Chondrocyte (in vitro differentiated cells): ENCODE measurements at regions not wholly inside any gene's neighbourhood (a gene's known extent, or its start where the extent isn't known, plus 50 kb on each side); places are given as distances from the start of the nearest gene placed in this dataset.

ENCODE experiments used
- DNase-seq: peaks from one replicate; pipeline ENCODE4 v3.0.0; 2021; ENCODE audit warnings: mixed read lengths, low spot score
- H3K27ac Mint-ChIP-seq: one replicate; pipeline ENCODE4 v1.8.0; 2021; ENCODE audit warnings: mild to moderate bottlenecking, moderate library complexity, mixed read lengths; ENCODE audit not compliant: unreplicated experiment
- H3K27me3 Mint-ChIP-seq: 2 replicates; pipeline ENCODE4 v1.8.0; 2021; ENCODE audit warnings: low read depth, mixed read lengths
- H3K36me3 Mint-ChIP-seq: 2 replicates; pipeline ENCODE4 v1.8.0; 2021; ENCODE audit warnings: low read depth, mixed read lengths
- H3K4me1 Mint-ChIP-seq: 2 replicates; pipeline ENCODE4 v1.8.0; 2021; ENCODE audit warnings: low read depth, mild to moderate bottlenecking, mixed read lengths
- H3K4me3 Mint-ChIP-seq: one replicate; pipeline ENCODE4 v1.8.0; 2021; ENCODE audit warnings: mild to moderate bottlenecking, moderate library complexity, mixed read lengths; ENCODE audit not compliant: unreplicated experiment
- H3K9me3 Mint-ChIP-seq: 2 replicates; pipeline ENCODE4 v1.8.0; 2021; ENCODE audit warnings: low read depth, mixed read lengths
- TF ChIP-seq, protein P1 (sequence below): fragments of 200-600 bp; sonication (generic); IDR thresholded peaks from 2 replicates; pipeline ENCODE4 v1.5.0; 2021; ENCODE audit warnings: antibody characterized with exemption, mild to moderate bottlenecking, moderate library complexity

DNA sequence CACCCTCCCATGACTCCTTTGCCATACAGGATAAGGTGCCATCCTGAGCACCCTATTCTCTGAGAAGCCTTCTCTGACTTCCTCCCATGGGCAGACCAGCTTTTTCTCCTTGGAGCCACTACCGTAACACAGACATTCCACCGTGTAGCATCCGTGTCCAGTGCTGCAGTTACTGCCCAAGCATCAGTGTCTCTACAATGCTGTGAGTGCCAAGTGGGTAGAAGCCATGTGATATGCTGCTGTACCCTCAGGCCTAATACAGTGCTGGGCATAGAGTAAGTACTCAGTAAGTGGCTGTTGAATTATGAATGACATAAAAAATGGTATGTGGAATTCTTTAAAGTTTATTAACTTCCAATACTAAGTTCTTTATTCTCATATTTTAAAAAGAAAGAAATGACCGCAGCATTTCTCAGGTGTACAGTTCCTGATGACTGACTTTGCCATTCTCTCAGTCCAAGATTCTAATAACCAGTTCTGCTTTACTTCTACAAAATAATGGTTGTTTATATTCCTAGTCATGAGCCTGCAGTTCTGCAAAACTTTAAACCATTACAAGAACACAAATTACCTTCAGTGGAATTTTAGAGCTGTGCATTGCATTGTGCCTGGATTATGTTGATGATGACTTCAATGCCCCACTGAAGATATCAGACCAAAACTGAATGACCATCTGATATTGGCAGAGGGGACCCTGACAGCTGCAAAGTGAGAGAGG, 118.7 kb downstream of the RPAP3 start:
- Mint-ChIP-seq H3K27me3 (no peaks in the 10 kb centered on the region), H3K27ac (no peak overlapping the region), H3K9me3 (no peaks in the 10 kb centered on the region), H3K4me1 (peaks cover 12% of the 10 kb centered on the region), H3K36me3 (peaks cover 2% of the 10 kb centered on the region), H3K4me3 (no peak overlapping the region)
- TF ChIP-seq, protein P1, sequence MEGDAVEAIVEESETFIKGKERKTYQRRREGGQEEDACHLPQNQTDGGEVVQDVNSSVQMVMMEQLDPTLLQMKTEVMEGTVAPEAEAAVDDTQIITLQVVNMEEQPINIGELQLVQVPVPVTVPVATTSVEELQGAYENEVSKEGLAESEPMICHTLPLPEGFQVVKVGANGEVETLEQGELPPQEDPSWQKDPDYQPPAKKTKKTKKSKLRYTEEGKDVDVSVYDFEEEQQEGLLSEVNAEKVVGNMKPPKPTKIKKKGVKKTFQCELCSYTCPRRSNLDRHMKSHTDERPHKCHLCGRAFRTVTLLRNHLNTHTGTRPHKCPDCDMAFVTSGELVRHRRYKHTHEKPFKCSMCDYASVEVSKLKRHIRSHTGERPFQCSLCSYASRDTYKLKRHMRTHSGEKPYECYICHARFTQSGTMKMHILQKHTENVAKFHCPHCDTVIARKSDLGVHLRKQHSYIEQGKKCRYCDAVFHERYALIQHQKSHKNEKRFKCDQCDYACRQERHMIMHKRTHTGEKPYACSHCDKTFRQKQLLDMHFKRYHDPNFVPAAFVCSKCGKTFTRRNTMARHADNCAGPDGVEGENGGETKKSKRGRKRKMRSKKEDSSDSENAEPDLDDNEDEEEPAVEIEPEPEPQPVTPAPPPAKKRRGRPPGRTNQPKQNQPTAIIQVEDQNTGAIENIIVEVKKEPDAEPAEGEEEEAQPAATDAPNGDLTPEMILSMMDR: no peak
- DNase-seq: no peak

DNA sequence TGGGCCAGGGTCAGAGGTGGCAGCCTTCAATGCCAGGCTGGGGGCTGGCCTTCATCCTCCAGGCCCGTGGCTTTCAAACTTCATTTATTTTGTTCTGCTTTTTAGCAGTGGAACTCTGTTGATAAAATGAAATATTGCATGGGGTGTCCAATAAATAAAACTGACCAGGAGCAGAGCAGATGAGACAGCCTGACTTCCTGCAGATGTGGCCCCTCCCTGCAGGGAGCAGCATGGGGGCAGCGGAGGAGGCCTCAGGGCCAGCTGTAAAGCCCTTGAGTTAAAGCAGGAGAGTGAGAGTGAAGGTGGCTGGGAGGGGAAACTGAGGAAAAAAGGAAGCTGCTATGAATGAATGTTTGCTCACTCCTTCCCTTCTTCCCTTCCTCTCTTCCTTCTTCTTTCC, 120.3 kb downstream of the RPAP3 start:
- Mint-ChIP-seq H3K4me3 (no peak overlapping the region), H3K9me3 (no peaks in the 10 kb centered on the region), H3K4me1 (no peaks in the 10 kb centered on the region), H3K27me3 (no peaks in the 10 kb centered on the region), H3K36me3 (peaks cover 2% of the 10 kb centered on the region), H3K27ac (no peak overlapping the region)
- DNase-seq: no peak
- TF ChIP-seq, protein P1: no peak

DNA sequence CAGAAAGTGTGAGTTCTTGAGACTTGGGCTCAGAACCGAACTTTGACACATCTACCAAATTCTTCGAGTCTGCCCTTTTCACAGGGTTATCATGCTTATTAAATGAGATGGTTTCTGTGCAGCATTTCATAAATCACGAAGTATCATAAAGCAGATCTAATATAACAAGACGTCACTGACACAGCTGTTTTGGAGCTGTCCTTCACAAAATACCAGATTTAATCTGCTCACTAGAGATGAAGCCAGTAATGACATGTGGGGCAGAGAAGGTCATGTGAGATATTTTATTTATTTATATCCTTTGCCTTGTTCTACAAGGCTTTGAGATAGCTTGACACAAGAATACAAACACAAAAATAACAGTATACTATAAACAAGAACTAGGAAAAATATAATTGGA, 127.0 kb downstream of the RPAP3 start:
- TF ChIP-seq, protein P1: no peak
- peaks cover 2% of the 10 kb centered on the region for H3K27me3 Mint-ChIP-seq
- peaks cover 2% of the 10 kb centered on the region for H3K36me3 Mint-ChIP-seq
- no peak overlapping the region for H3K4me3 Mint-ChIP-seq
- no peaks in the 10 kb centered on the region for H3K4me1 Mint-ChIP-seq
- DNase-seq: no peak
- no peak overlapping the region for H3K27ac Mint-ChIP-seq
- no peaks in the 10 kb centered on the region for H3K9me3 Mint-ChIP-seq

DNA sequence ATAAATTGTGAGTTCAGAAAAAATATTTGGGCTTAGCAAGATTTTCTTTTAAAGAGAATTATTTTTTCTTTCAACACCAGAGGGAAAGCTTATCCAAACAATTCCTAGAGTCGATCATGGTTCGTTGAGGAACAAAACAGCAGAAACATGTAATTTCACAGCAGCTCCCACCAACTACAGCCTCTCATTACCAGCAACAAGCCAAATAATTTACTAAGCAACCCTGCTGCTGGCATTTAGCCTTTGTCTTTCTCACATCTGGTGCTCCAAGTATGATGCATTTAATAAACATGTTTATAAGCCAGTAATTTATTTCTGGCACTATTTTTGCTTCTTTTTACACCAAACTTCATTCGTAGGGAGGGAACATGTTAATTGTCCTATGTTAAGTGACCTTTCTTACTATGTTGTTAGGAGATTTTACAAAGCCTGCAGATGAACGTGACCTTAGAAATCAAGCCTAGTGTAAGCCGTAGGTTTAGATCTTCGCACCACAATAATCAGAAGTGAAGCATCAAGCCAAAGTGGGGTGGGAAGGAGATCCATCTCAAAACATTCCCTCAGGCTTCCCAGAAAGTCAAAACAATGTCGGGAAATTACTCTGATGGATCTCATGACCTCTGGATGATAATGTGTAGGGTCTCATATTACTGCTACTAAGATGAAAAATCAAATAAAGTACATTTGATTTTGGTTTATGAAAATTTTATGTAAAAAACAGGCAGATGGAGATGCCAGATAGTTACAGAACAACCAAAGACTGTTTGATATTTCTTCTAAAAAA, 128.4 kb downstream of the RPAP3 start:
- H3K4me1 Mint-ChIP-seq: no peaks in the 10 kb centered on the region
- TF ChIP-seq, protein P1: no peak
- H3K36me3 Mint-ChIP-seq: no peaks in the 10 kb centered on the region
- H3K27me3 Mint-ChIP-seq: peaks cover 2% of the 10 kb centered on the region
- no peak overlapping the region for H3K4me3 Mint-ChIP-seq
- H3K9me3 Mint-ChIP-seq: no peaks in the 10 kb centered on the region
- no peak for DNase-seq
- H3K27ac Mint-ChIP-seq: no peak overlapping the region

DNA sequence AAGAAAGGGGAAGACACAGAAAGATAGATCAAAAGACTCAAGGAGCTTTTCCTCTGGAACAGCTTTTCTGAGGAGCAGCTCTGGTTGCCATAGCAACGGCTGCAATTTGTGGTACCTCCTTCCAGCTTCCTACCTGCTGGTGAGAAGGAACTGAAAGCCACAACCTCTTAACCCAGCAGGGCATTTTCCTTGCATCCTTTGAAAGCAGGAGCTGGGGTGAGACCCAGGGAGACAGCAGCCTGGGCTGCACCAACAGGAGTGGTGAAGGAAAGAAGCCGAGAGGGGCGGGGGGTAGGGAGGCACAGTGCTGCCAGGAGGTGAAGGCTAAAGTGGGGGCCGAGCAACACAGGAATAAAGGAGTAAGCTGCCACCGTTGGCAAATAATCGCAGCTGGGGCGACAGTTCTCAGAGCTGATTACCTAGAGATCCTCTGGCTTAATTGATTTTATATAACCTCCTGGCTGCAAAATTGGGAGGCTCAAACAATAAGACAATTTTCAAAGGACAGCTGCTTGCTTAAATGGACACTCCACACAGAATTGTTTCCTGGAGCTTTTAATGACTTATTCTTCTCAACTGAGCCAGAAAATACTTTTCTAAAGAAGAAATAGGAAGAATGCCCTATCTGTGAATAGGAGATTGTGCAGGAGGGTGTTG, 129.4 kb downstream of the RPAP3 start:
- H3K36me3 Mint-ChIP-seq: no peaks in the 10 kb centered on the region
- no peaks in the 10 kb centered on the region for H3K9me3 Mint-ChIP-seq
- H3K27me3 Mint-ChIP-seq: peaks cover 2% of the 10 kb centered on the region
- no peak overlapping the region for H3K27ac Mint-ChIP-seq
- DNase-seq: no peak
- H3K4me1 Mint-ChIP-seq: no peaks in the 10 kb centered on the region
- TF ChIP-seq, protein P1: no peak
- no peak overlapping the region for H3K4me3 Mint-ChIP-seq
